ENCODE measurements at regions not wholly inside any gene's neighbourhood (a gene's known extent, or its start where the extent isn't known, plus 50 kb on each side); places are given as distances from the start of the nearest gene placed in this dataset.

- TF ChIP-seq POLR2A (IDR thresholded peaks at IDR 0.05; ENCODE audit: low read depth, low read length) (no peak), SPI1 (IDR thresholded peaks at IDR 0.05; ENCODE audit: low read depth, low read length) (no peak), PAX5 (IDR thresholded peaks at IDR 0.05; ENCODE audit: insufficient read depth, low read length, severe bottlenecking) (no peak), TAF1 (IDR thresholded peaks at IDR 0.05; ENCODE audit: low read depth, low read length) (no peak), POLR2AphosphoS5 (IDR thresholded peaks at IDR 0.05; ENCODE audit: low read depth, low read length) (no peak), POU2F2 (IDR thresholded peaks at IDR 0.05; ENCODE audit: low read depth, low read length) (no peak)
These were observed 111.9 kb downstream of the SNRPN start for GRCh38 chr15:25066708-25067107.

GRCh38 chr15:25067725-25068309, 113.0 kb downstream of the SNRPN start:
- DNase-seq (ENCODE audit: insufficient read length, low spot score) (no peak), FAIRE-seq (no peak)
- TF ChIP-seq POU2F2 (IDR thresholded peaks at IDR 0.05; ENCODE audit: low read depth, low read length), result no peak
- TF ChIP-seq PAX5 (IDR thresholded peaks at IDR 0.05; ENCODE audit: insufficient read depth, low read length, severe bottlenecking), result no peak
- TF ChIP-seq TAF1 (IDR thresholded peaks at IDR 0.05; ENCODE audit: low read depth, low read length), result no peak
- no peak for TF ChIP-seq POLR2A (IDR thresholded peaks at IDR 0.05; ENCODE audit: low read depth, low read length)

More at GRCh38 chr15:25066708-25067107, 111.9 kb downstream of the SNRPN start:
- no peak for DNase-seq (ENCODE audit: insufficient read length, low spot score)
- FAIRE-seq, result no peak

- no peak for TF ChIP-seq POLR2AphosphoS5 (IDR thresholded peaks at IDR 0.05; ENCODE audit: low read depth, low read length)
- no peak for DNase-seq (ENCODE audit: insufficient read length, low spot score)
- FAIRE-seq, result no peak
These were observed 113.9 kb downstream of the SNRPN start for GRCh38 chr15:25068696-25069095.

- no peak for TF ChIP-seq PAX5 (IDR thresholded peaks at IDR 0.05; ENCODE audit: insufficient read depth, low read length, severe bottlenecking)
- TF ChIP-seq POLR2A (IDR thresholded peaks at IDR 0.05; ENCODE audit: low read depth, low read length), result no peak
- no peak for TF ChIP-seq TAF1 (IDR thresholded peaks at IDR 0.05; ENCODE audit: low read depth, low read length)
- no peak for TF ChIP-seq POLR2AphosphoS5 (IDR thresholded peaks at IDR 0.05; ENCODE audit: low read depth, low read length)
- no peak for TF ChIP-seq POU2F2 (IDR thresholded peaks at IDR 0.05; ENCODE audit: low read depth, low read length)
- TF ChIP-seq SPI1 (IDR thresholded peaks at IDR 0.05; ENCODE audit: low read depth, low read length), result no peak
- FAIRE-seq, result no peak
- DNase-seq (ENCODE audit: insufficient read length, low spot score), result no peak
These were observed 115.7 kb downstream of the SNRPN start for GRCh38 chr15:25070353-25070963.

GRCh38 chr15:25072857-25073476, 118.2 kb downstream of the SNRPN start:
- DNase-seq (ENCODE audit: insufficient read length, low spot score) (no peak), FAIRE-seq (no peak)
- TF ChIP-seq POLR2AphosphoS5 (IDR thresholded peaks at IDR 0.05; ENCODE audit: low read depth, low read length) (no peak), PAX5 (IDR thresholded peaks at IDR 0.05; ENCODE audit: insufficient read depth, low read length, severe bottlenecking) (no peak), POLR2A (IDR thresholded peaks at IDR 0.05; ENCODE audit: low read depth, low read length) (no peak), SPI1 (IDR thresholded peaks at IDR 0.05; ENCODE audit: low read depth, low read length) (no peak), TAF1 (IDR thresholded peaks at IDR 0.05; ENCODE audit: low read depth, low read length) (no peak), POU2F2 (IDR thresholded peaks at IDR 0.05; ENCODE audit: low read depth, low read length) (no peak)

- no peak for DNase-seq (ENCODE audit: insufficient read length, low spot score)
- no peak for TF ChIP-seq POLR2AphosphoS5 (IDR thresholded peaks at IDR 0.05; ENCODE audit: low read depth, low read length)
- FAIRE-seq, result no peak
These were observed 132.3 kb downstream of the SNRPN start for GRCh38 chr15:25087137-25087536.

- TF ChIP-seq SPI1 (IDR thresholded peaks at IDR 0.05; ENCODE audit: low read depth, low read length) (no peak), POLR2AphosphoS5 (IDR thresholded peaks at IDR 0.05; ENCODE audit: low read depth, low read length) (no peak), PAX5 (IDR thresholded peaks at IDR 0.05; ENCODE audit: insufficient read depth, low read length, severe bottlenecking) (no peak), TAF1 (IDR thresholded peaks at IDR 0.05; ENCODE audit: low read depth, low read length) (no peak), POU2F2 (IDR thresholded peaks at IDR 0.05; ENCODE audit: low read depth, low read length) (no peak)
- no peak for DNase-seq (ENCODE audit: insufficient read length, low spot score)
- FAIRE-seq, result no peak
These were observed 133.5 kb downstream of the SNRPN start for GRCh38 chr15:25088261-25088790.

- FAIRE-seq, result no peak
- DNase-seq (ENCODE audit: insufficient read length, low spot score), result no peak
- TF ChIP-seq PAX5 (IDR thresholded peaks at IDR 0.05; ENCODE audit: insufficient read depth, low read length, severe bottlenecking), result no peak
These were observed 134.8 kb downstream of the SNRPN start for GRCh38 chr15:25089577-25089976.

- no peak for DNase-seq (ENCODE audit: insufficient read length, low spot score)
- no peak for FAIRE-seq
- TF ChIP-seq SPI1 (IDR thresholded peaks at IDR 0.05; ENCODE audit: low read depth, low read length) (no peak), POU2F2 (IDR thresholded peaks at IDR 0.05; ENCODE audit: low read depth, low read length) (no peak), PAX5 (IDR thresholded peaks at IDR 0.05; ENCODE audit: insufficient read depth, low read length, severe bottlenecking) (no peak), POLR2AphosphoS5 (IDR thresholded peaks at IDR 0.05; ENCODE audit: low read depth, low read length) (no peak)
These were observed 135.4 kb downstream of the SNRPN start for GRCh38 chr15:25090073-25090733.

Data from GM12891 (cell line).